22Rv1 (cell line): ENCODE measurements at regions not wholly inside any gene's neighbourhood (a gene's known extent, or its start where the extent isn't known, plus 50 kb on each side); places are given as distances from the start of the nearest gene placed in this dataset.

Source experiments
- CTCF ChIP-seq: fragments of 450-650 bp; IDR thresholded peaks from 2 replicates; pipeline ENCODE4 v1.5.1; 2017; ENCODE audit warnings: mild to moderate bottlenecking
- ZFX ChIP-seq: fragments of 450-650 bp; IDR thresholded peaks from 2 replicates; pipeline ENCODE4 v1.6.1; 2017; ENCODE audit warnings: antibody characterized with exemption, borderline replicate concordance

GRCh38 chr13:23985060-23985459 is 87.8 kb upstream of the C1QTNF9B start:
- no peak for TF ChIP-seq CTCF
- no peak for TF ChIP-seq ZFX
